ENCODE measurements at regions not wholly inside any gene's neighbourhood (a gene's known extent, or its start where the extent isn't known, plus 50 kb on each side); places are given as distances from the start of the nearest gene placed in this dataset.

DNA sequence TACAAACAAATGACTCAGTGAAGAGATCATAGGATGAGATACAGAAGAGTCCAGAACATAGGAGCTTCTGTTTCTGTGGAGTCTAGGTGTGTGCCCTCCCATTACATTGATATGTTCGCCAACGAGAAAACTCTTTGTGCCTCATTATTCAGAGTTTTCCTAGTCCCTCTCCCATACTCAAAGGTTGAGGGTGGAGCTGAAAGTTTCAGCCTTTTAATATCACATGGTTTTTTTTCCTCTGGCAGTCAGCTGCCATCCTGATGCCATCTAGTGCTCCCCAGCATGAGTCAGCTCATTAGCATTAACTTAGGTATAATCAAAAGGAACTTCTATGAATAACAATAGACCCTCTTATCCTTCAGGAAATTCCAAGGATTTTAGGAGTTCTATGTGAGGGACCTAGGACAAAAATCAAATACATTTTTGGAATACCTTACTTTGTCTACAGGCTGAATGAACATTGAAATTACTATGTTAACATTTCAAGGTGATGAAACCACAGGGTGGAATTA lies 559.6 kb upstream of the AMOT start:
- TF ChIP-seq BACH2 (CRISPR knock-in tag; IDR thresholded peaks at IDR 0.05; ENCODE audit: borderline replicate concordance), result no peak
- peak; percentile 49 for TF ChIP-seq ISL1 (CRISPR knock-in tag; IDR thresholded peaks at IDR 0.05)
- TF ChIP-seq ESRRG (CRISPR knock-in tag; IDR thresholded peaks at IDR 0.05), result no peak
- TF ChIP-seq, protein P1, sequence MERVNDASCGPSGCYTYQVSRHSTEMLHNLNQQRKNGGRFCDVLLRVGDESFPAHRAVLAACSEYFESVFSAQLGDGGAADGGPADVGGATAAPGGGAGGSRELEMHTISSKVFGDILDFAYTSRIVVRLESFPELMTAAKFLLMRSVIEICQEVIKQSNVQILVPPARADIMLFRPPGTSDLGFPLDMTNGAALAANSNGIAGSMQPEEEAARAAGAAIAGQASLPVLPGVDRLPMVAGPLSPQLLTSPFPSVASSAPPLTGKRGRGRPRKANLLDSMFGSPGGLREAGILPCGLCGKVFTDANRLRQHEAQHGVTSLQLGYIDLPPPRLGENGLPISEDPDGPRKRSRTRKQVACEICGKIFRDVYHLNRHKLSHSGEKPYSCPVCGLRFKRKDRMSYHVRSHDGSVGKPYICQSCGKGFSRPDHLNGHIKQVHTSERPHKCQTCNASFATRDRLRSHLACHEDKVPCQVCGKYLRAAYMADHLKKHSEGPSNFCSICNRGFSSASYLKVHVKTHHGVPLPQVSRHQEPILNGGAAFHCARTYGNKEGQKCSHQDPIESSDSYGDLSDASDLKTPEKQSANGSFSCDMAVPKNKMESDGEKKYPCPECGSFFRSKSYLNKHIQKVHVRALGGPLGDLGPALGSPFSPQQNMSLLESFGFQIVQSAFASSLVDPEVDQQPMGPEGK (CRISPR knock-in tag; IDR thresholded peaks at IDR 0.05; ENCODE audit: borderline replicate concordance), result no peak
- TF ChIP-seq ZNF70 (CRISPR knock-in tag; IDR thresholded peaks at IDR 0.05), result no peak
- no peak for TF ChIP-seq ZC3H10 (CRISPR knock-in tag; IDR thresholded peaks at IDR 0.05)
- TF ChIP-seq SNAI2 (CRISPR knock-in tag; IDR thresholded peaks at IDR 0.05), result no peak

DNA sequence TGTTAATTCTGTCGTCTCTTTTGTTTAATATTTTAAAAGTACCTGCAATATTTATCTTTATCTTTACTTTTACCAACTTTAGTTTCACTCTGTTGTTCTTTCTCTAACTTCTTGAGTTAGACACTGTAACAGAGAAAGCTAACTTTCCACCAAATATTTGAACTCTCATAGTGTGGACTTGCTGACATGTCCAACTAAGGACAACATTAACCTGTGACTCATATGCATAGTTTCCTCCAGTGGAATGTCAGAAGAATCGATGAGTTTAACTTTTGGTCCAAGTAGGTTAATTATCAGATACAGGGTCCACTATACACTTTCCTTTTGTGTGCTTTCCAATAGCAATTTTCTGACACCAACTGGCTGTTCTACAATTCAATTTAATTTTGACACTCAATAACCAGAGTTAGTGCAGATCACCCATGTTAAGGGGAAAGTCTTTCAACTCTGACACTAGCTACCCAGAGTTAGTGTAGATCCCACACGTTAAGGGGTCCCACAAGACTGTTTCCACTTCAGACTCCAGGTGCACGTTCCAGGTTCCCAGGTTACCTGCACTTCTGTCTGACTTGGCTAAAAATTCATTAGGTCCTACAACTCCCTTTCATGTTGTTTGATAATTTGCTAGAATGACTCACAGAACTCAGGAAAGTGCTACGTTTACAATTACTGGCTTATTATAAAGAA lies 559.0 kb upstream of the AMOT start:
- ATAC-seq, result peak; percentile 26; the same call in 2 of the 3 replicates
- TF ChIP-seq, protein P2, sequence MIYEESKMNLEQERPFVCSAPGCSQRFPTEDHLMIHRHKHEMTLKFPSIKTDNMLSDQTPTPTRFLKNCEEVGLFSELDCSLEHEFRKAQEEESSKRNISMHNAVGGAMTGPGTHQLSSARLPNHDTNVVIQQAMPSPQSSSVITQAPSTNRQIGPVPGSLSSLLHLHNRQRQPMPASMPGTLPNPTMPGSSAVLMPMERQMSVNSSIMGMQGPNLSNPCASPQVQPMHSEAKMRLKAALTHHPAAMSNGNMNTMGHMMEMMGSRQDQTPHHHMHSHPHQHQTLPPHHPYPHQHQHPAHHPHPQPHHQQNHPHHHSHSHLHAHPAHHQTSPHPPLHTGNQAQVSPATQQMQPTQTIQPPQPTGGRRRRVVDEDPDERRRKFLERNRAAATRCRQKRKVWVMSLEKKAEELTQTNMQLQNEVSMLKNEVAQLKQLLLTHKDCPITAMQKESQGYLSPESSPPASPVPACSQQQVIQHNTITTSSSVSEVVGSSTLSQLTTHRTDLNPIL (CRISPR knock-in tag; IDR thresholded peaks at IDR 0.05; ENCODE audit: low read depth), result no peak
- TF ChIP-seq ZNF8 (CRISPR knock-in tag; IDR thresholded peaks at IDR 0.05) (no peak), RARB (CRISPR knock-in tag; IDR thresholded peaks at IDR 0.05) (no peak), BACH2 (CRISPR knock-in tag; IDR thresholded peaks at IDR 0.05; ENCODE audit: borderline replicate concordance) (no peak)

More for the DNA sequence above, 559.6 kb upstream of the AMOT start:
- ATAC-seq, result no peak; the same call in 2 of the 3 replicates

DNA sequence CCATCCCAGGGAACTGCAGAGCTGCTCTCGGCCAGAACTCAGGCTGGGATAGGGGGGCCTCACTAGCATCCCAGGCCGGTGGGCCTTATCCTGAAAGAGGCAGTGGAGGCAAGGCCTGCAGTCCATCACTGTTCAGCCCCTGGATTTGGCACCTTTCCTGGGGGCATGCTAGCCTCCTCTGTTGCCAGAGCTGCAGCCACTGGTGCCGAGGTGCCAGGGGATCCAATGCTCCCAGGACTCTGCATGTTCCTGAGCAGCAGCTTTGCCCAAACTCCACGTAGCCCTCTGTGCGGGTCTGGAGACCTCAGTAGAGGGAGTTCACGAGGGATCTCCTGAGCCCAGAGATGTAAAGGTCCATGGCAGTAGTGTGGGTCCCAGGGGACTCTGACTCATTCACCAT lies 551.7 kb upstream of the AMOT start:
- ATAC-seq, result no peak
- TF ChIP-seq ZFP30 (CRISPR knock-in tag; IDR thresholded peaks at IDR 0.05) (no peak), GLIS3 (CRISPR knock-in tag; IDR thresholded peaks at IDR 0.05) (no peak), ISL1 (CRISPR knock-in tag; IDR thresholded peaks at IDR 0.05) (no peak), ARNTL (CRISPR knock-in tag; IDR thresholded peaks at IDR 0.05; ENCODE audit: borderline replicate concordance, low read depth) (no peak), RARB (CRISPR knock-in tag; IDR thresholded peaks at IDR 0.05) (no peak), BACH2 (CRISPR knock-in tag; IDR thresholded peaks at IDR 0.05; ENCODE audit: borderline replicate concordance) (no peak), ZNF8 (CRISPR knock-in tag; IDR thresholded peaks at IDR 0.05) (no peak), ZNF565 (CRISPR knock-in tag; conservative IDR thresholded peaks at IDR 0.05; ENCODE audit: low read depth) (no peak), ESRRG (CRISPR knock-in tag; IDR thresholded peaks at IDR 0.05) (no peak), ZC3H10 (CRISPR knock-in tag; IDR thresholded peaks at IDR 0.05) (no peak), PPARA (CRISPR knock-in tag; IDR thresholded peaks at IDR 0.05; ENCODE audit: borderline replicate concordance) (no peak), TCF4 (CRISPR knock-in tag; IDR thresholded peaks at IDR 0.05; ENCODE audit: borderline replicate concordance) (no peak)
- TF ChIP-seq, protein P3, sequence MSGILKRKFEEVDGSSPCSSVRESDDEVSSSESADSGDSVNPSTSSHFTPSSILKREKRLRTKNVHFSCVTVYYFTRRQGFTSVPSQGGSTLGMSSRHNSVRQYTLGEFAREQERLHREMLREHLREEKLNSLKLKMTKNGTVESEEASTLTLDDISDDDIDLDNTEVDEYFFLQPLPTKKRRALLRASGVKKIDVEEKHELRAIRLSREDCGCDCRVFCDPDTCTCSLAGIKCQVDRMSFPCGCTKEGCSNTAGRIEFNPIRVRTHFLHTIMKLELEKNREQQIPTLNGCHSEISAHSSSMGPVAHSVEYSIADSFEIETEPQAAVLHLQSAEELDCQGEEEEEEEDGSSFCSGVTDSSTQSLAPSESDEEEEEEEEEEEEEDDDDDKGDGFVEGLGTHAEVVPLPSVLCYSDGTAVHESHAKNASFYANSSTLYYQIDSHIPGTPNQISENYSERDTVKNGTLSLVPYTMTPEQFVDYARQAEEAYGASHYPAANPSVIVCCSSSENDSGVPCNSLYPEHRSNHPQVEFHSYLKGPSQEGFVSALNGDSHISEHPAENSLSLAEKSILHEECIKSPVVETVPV (CRISPR knock-in tag; IDR thresholded peaks at IDR 0.05), result no peak
- TF ChIP-seq, protein P4, sequence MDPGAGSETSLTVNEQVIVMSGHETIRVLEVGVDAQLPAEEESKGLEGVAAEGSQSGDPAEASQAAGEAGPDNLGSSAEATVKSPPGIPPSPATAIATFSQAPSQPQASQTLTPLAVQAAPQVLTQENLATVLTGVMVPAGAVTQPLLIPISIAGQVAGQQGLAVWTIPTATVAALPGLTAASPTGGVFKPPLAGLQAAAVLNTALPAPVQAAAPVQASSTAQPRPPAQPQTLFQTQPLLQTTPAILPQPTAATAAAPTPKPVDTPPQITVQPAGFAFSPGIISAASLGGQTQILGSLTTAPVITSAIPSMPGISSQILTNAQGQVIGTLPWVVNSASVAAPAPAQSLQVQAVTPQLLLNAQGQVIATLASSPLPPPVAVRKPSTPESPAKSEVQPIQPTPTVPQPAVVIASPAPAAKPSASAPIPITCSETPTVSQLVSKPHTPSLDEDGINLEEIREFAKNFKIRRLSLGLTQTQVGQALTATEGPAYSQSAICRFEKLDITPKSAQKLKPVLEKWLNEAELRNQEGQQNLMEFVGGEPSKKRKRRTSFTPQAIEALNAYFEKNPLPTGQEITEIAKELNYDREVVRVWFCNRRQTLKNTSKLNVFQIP (CRISPR knock-in tag; IDR thresholded peaks at IDR 0.05; ENCODE audit: borderline replicate concordance, low read depth), result no peak

DNA sequence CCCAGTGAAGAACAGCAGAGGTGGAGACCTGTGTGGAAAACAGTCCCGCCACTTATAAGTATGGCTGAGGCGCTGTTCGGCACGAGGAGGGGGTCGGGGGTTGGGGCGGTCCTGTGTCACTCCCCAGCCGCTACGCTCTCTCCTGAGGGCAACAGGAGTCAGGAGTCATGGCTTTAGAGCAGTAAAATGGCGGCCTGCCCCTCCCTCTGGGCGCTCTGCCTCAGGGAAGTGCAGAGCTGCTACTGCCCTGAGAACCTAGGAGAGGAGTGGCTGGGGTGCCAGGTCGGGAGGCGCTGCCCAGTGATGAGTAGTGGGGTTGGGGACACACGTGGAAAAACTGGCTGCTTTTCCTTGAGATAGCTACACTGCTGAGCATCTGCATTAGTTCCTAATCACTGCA lies 551.2 kb upstream of the AMOT start:
- no peak for ATAC-seq
- TF ChIP-seq, protein P2 (CRISPR knock-in tag; IDR thresholded peaks at IDR 0.05; ENCODE audit: low read depth), result no peak
- TF ChIP-seq, protein P3 (CRISPR knock-in tag; IDR thresholded peaks at IDR 0.05), result no peak
- no peak for TF ChIP-seq ZFP3 (CRISPR knock-in tag; IDR thresholded peaks at IDR 0.05)
- no peak for TF ChIP-seq ZFP30 (CRISPR knock-in tag; IDR thresholded peaks at IDR 0.05)
- TF ChIP-seq ZNF565 (CRISPR knock-in tag; conservative IDR thresholded peaks at IDR 0.05; ENCODE audit: low read depth), result no peak
- no peak for TF ChIP-seq TCF4 (CRISPR knock-in tag; IDR thresholded peaks at IDR 0.05; ENCODE audit: borderline replicate concordance)
- no peak for TF ChIP-seq ARNTL (CRISPR knock-in tag; IDR thresholded peaks at IDR 0.05; ENCODE audit: borderline replicate concordance, low read depth)
- TF ChIP-seq SNAI2 (CRISPR knock-in tag; IDR thresholded peaks at IDR 0.05), result no peak

Measured in SK-N-SH treated with all-trans-retinoic acid at 6 μM for 48 hours (cell line).